B cell (primary cell): ENCODE measurements at regions not wholly inside any gene's neighbourhood (a gene's known extent, or its start where the extent isn't known, plus 50 kb on each side); places are given as distances from the start of the nearest gene placed in this dataset.

Source experiments
- EZH2 ChIP-seq: IDR thresholded peaks from 2 replicates; pipeline ENCODE4 v1.6.1; 2012; ENCODE audit warnings: borderline replicate concordance, low read depth, mild to moderate bottlenecking, moderate library complexity, low read length; ENCODE audit not compliant: insufficient read depth, poor library complexity, severe bottlenecking
- TF ChIP-seq, protein P1 (sequence below): fragments of 200-600 bp; IDR thresholded peaks from one replicate; pipeline ENCODE4 v1.8.0; 2022; ENCODE audit warnings: antibody characterized with exemption, mild to moderate bottlenecking

GRCh38 chr5:40046792-40047191, 622.0 kb upstream of the DAB2 start:
- TF ChIP-seq, protein P1, sequence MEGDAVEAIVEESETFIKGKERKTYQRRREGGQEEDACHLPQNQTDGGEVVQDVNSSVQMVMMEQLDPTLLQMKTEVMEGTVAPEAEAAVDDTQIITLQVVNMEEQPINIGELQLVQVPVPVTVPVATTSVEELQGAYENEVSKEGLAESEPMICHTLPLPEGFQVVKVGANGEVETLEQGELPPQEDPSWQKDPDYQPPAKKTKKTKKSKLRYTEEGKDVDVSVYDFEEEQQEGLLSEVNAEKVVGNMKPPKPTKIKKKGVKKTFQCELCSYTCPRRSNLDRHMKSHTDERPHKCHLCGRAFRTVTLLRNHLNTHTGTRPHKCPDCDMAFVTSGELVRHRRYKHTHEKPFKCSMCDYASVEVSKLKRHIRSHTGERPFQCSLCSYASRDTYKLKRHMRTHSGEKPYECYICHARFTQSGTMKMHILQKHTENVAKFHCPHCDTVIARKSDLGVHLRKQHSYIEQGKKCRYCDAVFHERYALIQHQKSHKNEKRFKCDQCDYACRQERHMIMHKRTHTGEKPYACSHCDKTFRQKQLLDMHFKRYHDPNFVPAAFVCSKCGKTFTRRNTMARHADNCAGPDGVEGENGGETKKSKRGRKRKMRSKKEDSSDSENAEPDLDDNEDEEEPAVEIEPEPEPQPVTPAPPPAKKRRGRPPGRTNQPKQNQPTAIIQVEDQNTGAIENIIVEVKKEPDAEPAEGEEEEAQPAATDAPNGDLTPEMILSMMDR, result no peak
- TF ChIP-seq EZH2, result no peak
